ENCODE measurements at regions not wholly inside any gene's neighbourhood (a gene's known extent, or its start where the extent isn't known, plus 50 kb on each side); places are given as distances from the start of the nearest gene placed in this dataset.

DNA sequence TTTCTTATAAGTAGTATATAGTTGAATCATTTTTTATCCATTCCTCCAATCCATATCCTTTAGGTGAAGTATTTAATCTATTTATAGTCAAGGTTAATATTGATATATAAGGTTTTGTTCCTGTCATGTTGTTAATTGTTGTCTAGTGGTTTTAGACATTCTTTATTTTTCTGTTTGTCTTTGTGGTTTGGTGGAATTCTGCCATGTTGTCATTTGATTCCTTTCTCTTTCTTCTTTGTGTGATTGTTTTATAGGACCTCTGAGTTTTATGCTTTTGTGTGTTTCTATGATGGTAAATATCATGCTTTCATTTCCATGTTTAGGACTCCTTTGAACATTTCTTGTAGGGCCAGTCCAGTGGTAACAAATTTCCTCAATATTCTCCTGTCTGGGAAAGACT, 450.3 kb upstream of the BTBD3 start:
- TF ChIP-seq ZNF114 (CRISPR knock-in tag; IDR thresholded peaks at IDR 0.05) (no peak), ZNF331 (CRISPR knock-in tag; IDR thresholded peaks at IDR 0.05; ENCODE audit: low read depth) (no peak), NANOG (IDR thresholded peaks at IDR 0.05; ENCODE audit: borderline replicate concordance) (no peak), EZH2 (IDR thresholded peaks at IDR 0.05; ENCODE audit: low read depth, unreplicated experiment) (no peak), CREB1 (CRISPR knock-in tag; IDR thresholded peaks at IDR 0.05; ENCODE audit: low read depth) (no peak), EZH2phosphoT487 (IDR thresholded peaks at IDR 0.05; ENCODE audit: unreplicated experiment) (no peak), CTCF (conservative IDR thresholded peaks at IDR 0.05; ENCODE audit: low read depth in 2 of 2) (no peak), POLR2AphosphoS5 (IDR thresholded peaks at IDR 0.05; ENCODE audit: low read depth) (no peak), STAT1 (IDR thresholded peaks at IDR 0.05; ENCODE audit: unreplicated experiment) (no peak)
- TF ChIP-seq, protein P1, sequence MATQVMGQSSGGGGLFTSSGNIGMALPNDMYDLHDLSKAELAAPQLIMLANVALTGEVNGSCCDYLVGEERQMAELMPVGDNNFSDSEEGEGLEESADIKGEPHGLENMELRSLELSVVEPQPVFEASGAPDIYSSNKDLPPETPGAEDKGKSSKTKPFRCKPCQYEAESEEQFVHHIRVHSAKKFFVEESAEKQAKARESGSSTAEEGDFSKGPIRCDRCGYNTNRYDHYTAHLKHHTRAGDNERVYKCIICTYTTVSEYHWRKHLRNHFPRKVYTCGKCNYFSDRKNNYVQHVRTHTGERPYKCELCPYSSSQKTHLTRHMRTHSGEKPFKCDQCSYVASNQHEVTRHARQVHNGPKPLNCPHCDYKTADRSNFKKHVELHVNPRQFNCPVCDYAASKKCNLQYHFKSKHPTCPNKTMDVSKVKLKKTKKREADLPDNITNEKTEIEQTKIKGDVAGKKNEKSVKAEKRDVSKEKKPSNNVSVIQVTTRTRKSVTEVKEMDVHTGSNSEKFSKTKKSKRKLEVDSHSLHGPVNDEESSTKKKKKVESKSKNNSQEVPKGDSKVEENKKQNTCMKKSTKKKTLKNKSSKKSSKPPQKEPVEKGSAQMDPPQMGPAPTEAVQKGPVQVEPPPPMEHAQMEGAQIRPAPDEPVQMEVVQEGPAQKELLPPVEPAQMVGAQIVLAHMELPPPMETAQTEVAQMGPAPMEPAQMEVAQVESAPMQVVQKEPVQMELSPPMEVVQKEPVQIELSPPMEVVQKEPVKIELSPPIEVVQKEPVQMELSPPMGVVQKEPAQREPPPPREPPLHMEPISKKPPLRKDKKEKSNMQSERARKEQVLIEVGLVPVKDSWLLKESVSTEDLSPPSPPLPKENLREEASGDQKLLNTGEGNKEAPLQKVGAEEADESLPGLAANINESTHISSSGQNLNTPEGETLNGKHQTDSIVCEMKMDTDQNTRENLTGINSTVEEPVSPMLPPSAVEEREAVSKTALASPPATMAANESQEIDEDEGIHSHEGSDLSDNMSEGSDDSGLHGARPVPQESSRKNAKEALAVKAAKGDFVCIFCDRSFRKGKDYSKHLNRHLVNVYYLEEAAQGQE (IDR thresholded peaks at IDR 0.05; ENCODE audit: unreplicated experiment), result no peak
- TF ChIP-seq, protein P2, sequence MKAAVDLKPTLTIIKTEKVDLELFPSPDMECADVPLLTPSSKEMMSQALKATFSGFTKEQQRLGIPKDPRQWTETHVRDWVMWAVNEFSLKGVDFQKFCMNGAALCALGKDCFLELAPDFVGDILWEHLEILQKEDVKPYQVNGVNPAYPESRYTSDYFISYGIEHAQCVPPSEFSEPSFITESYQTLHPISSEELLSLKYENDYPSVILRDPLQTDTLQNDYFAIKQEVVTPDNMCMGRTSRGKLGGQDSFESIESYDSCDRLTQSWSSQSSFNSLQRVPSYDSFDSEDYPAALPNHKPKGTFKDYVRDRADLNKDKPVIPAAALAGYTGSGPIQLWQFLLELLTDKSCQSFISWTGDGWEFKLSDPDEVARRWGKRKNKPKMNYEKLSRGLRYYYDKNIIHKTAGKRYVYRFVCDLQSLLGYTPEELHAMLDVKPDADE (IDR thresholded peaks at IDR 0.05), result no peak
- H3K4me1 ChIP-seq (ENCODE audit: insufficient read depth), result peaks cover 21% of the 10 kb centered on the region

More for the DNA sequence above, 450.3 kb upstream of the BTBD3 start:
- H3K36me3 Mint-ChIP-seq (ENCODE audit: low read depth), result no peaks in the 10 kb centered on the region
- DNase-seq (ENCODE audit: low spot score) (no peak), ATAC-seq (no peak)
- H3K79me2 ChIP-seq (replicated peaks; ENCODE audit: insufficient read depth), result no peaks in the 10 kb centered on the region
- no peak overlapping the region for H2AFZ ChIP-seq
- H3K4me3 ChIP-seq, result no peak overlapping the region
- no peaks in the 10 kb centered on the region for H3F3A ChIP-seq (replicated peaks; ENCODE audit: low read depth)
- no peaks in the 10 kb centered on the region for H4K20me1 ChIP-seq (replicated peaks; ENCODE audit: insufficient read depth)
- H3K9me2 ChIP-seq (ENCODE audit: insufficient read depth), result peaks cover 8% of the 10 kb centered on the region
- H3K36me3 ChIP-seq (ENCODE audit: insufficient read depth), result no peaks in the 10 kb centered on the region
- peaks cover 19% of the 10 kb centered on the region for H3K4me1 Mint-ChIP-seq
- no peak overlapping the region for H3K27ac Mint-ChIP-seq
- no peak overlapping the region for H3K4me3 Mint-ChIP-seq
- H3K27ac ChIP-seq (ENCODE audit: low read depth), result no peak overlapping the region
- H3K4me2 ChIP-seq, result peak overlapping the region; percentile 45
- H3K27me3 Mint-ChIP-seq (ENCODE audit: insufficient read depth, low read depth, poor library complexity), result no peaks in the 10 kb centered on the region
- no peaks in the 10 kb centered on the region for H3K9me3 Mint-ChIP-seq
- H3K27me3 ChIP-seq (ENCODE audit: insufficient read depth), result no peaks in the 10 kb centered on the region

Measured in GM23338 (cell line).